Left ventricle myocardium superior (tissue), 1 donor: ENCODE measurements at regions not wholly inside any gene's neighbourhood (a gene's known extent, or its start where the extent isn't known, plus 50 kb on each side); places are given as distances from the start of the nearest gene placed in this dataset. TPM values are rescaled to one million over a fixed set of nuclear protein-coding genes. Genes with fewer than 3 reads are reported as not detected.
"Not testable (repeated sequence)": the region's sequence is repeated elsewhere in the genome, so short reads cannot be mapped to it uniquely, and the experiment has no call there.

Source experiments
- ATAC-seq: fragments of 200-7000 bp; cut with Tn5 transposase; one replicate; pipeline ENCODE4 v1.9.1; 2020; ENCODE audit warnings: mild to moderate bottlenecking, moderate library complexity
- DNase-seq: peaks from one replicate; pipeline ENCODE4 v3.0.0-alpha.2; 2020
- intact Hi-C: fragments of 100-400 bp; cut with micrococcal nuclease; formaldehyde crosslinking; loops from one replicate; pipeline ENCODE4 v1.11.0; 2022
- microRNA-seq: library from miRNA; unstranded; fragments of <30 nt; microRNA quantifications from one replicate; pipeline ENCODE4 v1.2.0, GENCODE V29; 2020; ENCODE audit warnings: borderline number of aligned reads
- donor health status: DM: no; HTN: yes; CAD: no; lungs with severe emphysema.

DNA sequence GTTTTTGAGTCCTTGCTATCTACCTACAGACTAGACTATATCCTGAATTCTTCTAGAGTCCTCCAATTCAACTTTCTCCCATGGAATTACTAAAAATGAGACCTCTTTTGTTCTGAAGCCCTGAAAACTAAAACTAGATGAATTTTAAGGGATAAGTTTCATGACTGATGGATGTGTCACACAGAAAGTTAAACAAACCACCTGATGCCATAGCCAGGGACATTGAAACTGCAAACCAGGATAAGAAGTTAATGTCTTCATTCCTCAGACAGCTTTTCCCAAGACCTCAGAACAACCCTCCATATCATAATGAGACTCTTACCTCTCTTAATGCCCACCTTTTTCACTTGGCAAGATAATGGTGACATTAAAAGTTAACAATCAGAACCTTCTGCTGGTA is 81.5 kb upstream of the PTPN13 start:
- DNase-seq (no peak), ATAC-seq (no peak)
- intact Hi-C loops: no loop called here

DNA sequence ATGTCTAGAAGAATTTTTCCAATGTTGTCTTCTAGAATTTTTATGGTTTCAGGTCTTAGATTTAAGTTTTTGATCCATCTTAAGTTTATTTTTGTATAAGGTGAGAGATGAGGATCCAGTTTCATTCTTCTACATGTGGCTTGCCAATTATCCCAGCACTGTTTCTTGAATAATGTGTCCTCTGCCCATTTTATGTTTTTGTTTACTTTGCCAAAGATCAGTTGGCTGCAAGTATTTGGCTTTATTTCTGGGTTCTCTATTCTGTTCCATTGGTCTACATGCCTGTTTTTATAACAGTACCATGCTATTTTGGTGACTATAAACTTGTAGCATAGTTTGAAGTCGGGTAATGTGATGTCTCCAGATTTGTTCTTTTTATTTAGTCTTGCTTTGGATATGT is 78.2 kb upstream of the PTPN13 start:
- DNase-seq, intact Hi-C loops, ATAC-seq: not testable (repeated sequence)

DNA sequence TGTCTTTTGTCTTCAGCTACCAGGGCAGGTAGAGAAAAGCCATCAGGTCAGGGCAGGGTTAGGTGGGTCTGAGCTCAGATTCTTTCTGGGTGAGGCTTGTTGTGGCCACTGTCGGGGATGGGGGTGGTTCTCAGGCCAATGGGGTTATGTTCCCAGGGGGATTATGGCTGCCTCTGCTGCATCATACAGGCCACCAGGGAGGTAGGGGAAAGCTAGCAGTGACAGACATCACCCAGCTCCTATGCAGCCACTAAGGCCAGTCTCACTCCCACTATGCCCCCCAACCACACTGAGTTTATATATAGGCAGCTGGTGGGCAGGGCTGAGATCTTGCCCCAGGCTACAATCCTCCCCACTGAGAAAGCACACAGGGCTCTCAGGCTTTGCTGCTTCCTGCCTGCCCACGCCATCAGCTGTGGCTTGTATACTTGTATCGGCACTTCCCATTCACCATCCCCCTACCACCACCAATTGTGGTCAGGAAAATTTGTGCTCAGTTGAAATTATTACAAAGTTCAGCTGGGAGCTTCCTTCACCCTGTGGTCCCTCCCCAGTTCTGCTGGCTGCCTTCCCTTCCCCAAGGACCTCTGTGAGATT is 72.6 kb upstream of the PTPN13 start:
- DNase-seq (no peak), ATAC-seq (no peak)
- intact Hi-C loops: no loop called here

DNA sequence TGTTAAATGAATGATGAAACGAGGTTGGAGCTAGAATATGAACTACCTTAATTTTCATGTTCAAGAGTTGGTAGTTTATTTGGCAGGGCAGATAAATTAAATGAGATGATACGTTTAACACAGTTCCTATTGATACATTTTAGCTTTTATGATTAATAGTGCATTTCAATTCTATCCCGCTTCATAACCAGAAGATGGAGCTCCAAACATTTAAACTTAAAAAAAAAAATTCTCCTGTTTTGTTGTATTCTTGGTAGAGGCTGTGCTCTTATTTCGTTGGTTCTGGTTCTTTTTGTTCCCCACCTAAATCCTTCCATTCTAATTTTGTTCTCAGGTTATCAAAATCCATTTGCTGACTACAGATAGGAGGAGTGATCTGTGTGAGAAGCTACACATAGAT is 71.8 kb upstream of the PTPN13 start:
- intact Hi-C loops: no loop called here
- DNase-seq (no peak), ATAC-seq (no peak)

DNA sequence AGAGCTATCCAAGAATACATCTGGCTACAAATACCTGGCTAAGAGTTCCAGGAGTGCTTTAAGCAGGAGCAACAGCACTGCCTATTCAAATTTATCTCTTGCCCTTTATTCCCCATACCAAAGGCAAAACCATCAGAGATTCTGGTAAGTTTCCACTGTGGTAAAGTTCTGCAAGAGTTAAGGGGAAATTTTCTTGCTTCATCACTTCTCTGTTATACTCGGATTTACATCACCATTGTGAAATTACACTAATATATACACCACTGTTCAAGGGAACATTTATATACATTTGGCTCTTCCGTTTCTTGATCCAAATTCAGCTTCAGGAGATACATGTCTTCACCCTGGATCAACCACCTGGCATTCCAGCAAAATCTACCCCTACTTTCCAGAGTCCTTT is 70.8 kb upstream of the PTPN13 start:
- ATAC-seq: no peak
- no peak for DNase-seq
- intact Hi-C loops: no loop called here

DNA sequence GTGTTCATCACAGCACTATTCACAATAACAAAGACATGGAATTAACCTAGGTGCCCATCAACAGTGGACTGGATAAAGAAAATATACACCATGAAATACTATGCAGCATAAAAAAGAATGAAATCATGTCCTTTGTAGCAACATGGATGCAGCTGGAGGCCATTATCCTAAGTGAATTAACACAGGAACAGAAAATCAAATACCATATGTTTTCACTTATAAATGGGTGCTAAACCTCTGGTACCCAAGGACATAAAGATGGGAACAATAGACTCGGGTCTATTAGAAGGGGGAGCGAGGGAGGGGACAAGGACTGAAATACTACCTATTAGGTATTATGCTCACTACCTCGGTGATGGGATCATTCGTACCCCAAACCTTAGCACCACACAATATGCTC is 66.4 kb upstream of the PTPN13 start:
- ATAC-seq, intact Hi-C loops, DNase-seq: not testable (repeated sequence)

DNA sequence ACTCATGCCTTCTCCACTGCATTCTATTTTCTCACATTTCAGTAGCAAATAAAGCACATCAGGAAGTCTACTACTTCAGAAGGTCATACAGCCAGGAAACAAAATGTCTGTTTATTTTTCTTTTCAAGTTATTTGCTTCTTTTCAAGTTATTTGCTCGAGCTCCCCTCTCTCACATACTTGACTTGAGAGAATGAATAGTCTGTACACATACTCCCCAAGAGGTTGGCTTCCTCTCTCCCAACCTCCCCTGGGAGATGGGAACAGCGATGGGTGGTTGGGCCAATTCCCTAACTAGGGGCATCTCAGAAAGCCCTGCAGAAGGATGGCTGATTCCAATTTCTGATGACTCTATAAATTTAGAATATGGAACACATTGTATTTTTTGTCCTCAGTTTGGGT is 64.7 kb upstream of the PTPN13 start:
- intact Hi-C loops: no loop called here
- no peak for ATAC-seq

DNA sequence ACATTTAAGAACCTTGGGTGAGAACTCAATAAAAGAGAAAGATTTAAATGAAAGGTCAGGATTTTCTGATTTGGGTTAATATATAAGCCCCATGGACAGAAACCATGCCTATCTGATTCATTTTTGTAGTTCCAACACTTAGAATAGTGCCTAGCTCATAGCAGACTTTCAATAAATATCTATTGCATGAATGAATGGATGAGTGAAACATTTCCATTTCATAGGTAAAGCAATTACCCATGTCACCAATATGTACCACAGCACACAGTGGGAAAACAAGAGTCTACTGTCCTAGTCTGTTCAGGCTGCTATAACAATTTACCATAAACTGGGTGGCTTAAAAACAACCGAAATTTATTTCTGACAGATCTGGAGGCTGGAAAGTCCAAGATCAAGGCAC is 63.9 kb upstream of the PTPN13 start:
- no peak for ATAC-seq
- DNase-seq: no peak
- intact Hi-C loops: no loop called here

More for the DNA sequence above, 64.7 kb upstream of the PTPN13 start:
- no peak for DNase-seq

DNA sequence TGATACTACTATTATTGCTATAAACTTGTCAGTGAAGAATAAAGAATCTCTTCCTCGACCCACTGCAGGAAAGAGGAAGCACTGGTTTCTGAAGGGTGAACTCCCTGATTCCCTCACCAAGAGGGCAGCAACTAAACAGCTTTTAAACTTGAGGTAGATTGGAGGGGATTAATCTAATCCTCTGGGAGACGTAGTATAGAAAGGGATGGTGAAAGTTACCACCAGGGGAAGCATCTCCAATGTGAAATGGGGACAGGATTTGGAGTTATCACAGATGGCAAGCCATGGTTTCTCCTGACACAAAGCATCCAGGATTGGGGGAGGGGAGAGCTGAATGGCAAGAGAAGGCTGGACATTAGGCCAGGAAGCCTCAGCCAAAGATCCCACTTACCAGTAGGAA is 62.7 kb upstream of the PTPN13 start:
- ATAC-seq (no peak), DNase-seq (no peak)
- intact Hi-C loops: no loop called here

DNA sequence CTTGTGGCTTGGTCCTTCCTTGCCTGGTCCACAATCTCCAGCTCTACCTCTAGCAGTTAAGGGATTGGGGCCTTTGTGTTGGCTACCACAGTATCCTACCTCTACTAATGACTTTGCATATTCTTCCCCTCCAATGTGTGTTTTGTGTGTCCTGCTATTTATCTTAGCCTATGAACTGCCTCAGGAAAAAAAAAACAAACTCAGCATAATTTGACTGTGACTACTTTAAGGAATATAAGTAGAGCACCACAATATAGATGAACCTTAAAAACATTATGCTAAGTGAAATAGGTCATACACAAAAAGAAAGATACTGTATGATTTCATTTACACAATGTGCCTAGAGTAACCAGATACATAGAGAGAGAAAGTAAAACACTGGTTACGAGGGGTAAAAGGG is 61.3 kb upstream of the PTPN13 start:
- intact Hi-C loops: no loop called here
- ATAC-seq: no peak
- no peak for DNase-seq

DNA sequence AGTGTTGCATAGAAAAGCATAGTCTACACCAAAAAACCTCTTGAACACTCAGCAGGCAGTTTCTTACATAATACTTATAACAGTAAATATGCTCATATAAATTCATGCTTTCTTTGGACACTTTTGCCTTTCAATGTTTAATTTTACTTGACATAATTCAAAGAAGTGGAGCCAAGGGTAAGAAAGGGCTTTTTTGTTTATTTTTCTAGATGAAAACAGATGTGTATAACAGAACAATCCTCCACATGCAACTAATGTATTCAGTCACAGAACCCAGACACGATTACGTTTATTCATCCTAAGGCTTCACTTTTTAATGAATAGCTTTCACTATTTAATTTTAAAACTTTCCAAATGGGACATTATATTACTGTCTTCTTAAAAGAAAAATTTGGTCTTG is 58.0 kb upstream of the PTPN13 start:
- ATAC-seq (no peak), DNase-seq (no peak)
- intact Hi-C loops: no loop called here

DNA sequence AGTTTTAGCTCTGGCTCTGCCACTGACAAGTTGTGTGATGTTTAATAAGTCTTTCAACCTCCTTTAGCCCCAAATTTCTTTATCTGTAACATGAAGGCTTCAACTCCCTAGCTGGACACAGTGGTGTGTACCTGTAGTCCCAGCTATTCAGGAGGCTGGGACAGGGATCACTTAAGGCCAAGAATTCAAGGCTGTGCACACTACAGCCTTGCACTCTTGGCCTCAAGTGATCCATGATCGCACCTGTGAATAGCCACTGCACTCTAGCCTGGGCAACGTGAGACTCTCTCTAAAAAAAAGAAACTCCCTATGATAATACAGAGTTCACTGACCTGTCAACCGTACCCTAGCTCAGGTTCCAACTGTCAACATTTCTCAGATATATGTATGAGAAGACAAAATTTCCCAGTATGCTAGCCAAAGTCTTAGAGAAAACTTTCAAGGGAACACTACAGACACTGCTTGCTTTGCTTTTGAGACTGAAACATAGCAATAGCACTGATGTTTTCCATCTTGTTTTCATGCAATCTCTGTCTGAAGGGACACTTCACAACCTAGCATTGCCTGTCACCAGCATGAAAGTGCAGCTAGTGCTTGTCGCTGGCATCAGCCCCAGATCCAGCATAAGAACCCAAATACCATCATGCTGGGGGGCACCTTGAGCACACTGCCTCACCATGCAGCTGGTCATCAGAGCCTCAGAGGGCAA is 51.6 kb upstream of the PTPN13 start:
- intact Hi-C loops: no loop called here
- ATAC-seq (no peak), DNase-seq (no peak)

DNA sequence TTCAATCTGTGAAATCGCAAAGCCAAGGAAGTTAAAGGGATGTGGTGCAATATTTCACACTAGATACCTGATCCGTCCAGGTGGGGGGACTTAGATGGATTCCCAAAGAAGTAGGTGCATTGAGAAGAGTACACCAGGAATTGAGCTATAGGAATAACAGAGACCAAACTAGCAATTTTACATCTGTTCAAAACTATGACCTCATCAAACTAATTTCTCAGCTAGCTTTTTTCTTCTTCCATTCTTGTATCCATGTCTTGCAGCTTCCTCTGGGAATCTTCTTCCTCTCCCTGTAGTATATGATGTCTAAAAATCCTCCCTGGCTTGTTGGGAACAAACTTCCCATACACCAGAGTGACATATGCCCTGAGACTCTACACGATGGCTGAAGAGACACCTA is 51.0 kb upstream of the PTPN13 start:
- intact Hi-C loops: no loop called here
- DNase-seq: no peak
- no peak for ATAC-seq

DNA sequence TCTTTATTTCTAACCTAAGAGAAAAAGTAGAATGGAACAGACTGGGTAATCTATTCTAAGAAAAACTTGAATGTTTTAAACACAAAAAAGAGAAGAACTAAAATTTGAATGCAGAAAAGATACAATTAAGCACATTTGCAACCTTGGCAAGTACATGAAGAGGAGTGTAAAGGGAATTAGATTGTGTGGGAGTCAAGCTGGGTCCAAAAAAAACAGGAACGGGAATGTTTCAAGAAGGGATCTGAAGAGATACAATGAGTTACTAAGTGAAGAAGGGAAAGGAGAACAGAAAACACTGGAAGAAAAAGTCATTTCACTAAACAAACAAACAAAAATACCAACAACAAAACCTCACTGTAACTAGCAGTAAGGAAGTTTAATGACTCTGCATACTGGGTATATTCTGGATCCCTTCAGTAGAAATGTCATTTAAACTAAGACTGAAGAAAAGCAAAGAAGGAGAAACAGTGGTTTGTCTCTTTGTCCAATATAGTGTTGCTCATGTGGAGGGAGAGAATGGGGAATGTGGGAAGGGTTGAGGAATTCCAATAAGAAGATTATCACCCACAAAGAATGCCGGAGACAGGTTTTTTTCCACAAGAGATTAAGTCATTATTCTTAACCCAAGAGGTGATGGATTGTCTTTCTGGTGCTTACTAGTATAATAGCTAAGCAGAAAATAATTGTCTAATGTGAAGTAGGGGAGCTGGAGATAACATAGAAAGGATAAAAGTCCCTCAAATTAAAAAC is 50.4 kb upstream of the PTPN13 start:
- intact Hi-C loops: no loop called here
- peak; percentile 64 for ATAC-seq
- DNase-seq: no peak

DNA sequence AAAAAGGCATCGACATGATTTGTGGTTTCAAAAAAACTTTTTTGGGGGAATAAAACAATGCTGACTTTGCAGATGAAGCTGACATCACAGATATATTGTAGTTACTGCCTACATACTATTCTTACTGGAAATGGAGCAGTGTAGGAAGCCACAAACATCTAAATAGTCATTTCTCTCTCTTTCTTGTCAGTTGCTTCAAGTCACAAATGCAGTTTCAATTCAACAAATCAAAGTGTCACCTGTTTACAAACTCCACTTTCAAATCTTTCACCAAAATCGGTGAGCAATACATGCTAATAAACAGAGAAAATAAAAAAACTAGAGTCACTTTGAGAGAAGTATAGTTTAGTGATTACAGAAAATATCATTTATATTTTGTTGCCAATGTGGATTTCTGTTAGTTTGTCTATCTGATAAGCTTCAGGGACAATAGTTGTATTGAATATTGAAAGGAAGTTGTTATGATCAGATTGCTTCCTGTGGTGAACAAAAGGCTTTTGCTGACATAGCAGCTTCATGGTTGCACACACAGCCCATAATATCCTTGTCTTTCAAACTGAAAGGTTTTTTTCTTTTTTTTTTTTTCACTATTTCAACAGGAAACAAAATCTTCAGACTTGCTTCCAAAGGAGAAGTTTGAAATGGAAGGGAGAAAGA is 49.7 kb upstream of the PTPN13 start:
- DNase-seq (no peak), ATAC-seq (no peak)
- intact Hi-C loops: no loop called here

Small RNA genes in the stretch of these regions (microRNA-seq; reads per million reads assigned to microRNA genes)
- gene MIR4452: not detected
